NCI-H1436 (cell line): ENCODE measurements at regions not wholly inside any gene's neighbourhood (a gene's known extent, or its start where the extent isn't known, plus 50 kb on each side); places are given as distances from the start of the nearest gene placed in this dataset.

Experiments
- DNase-seq: peaks from one replicate; lab custom pipeline; 2025; lab: John Stamatoyannopoulos, UW

- no peak for DNase-seq
Observed at GRCh38 chr1:208587110-208587509, 342.9 kb upstream of the PLXNA2 start.

GRCh38 chr1:208593306-208594006, 349.3 kb upstream of the PLXNA2 start:
- no peak for DNase-seq

GRCh38 chr1:208595236-208595635, 351.1 kb upstream of the PLXNA2 start:
- DNase-seq, result no peak

GRCh38 chr1:208595745-208596144, 351.6 kb upstream of the PLXNA2 start:
- no peak for DNase-seq

GRCh38 chr1:208597571-208597970, 353.4 kb upstream of the PLXNA2 start:
- DNase-seq, result peak; percentile 63

GRCh38 chr1:208598021-208598420, 353.8 kb upstream of the PLXNA2 start:
- no peak for DNase-seq

GRCh38 chr1:208599063-208599462, 354.9 kb upstream of the PLXNA2 start:
- no peak for DNase-seq

GRCh38 chr1:208600456-208601190, 356.4 kb upstream of the PLXNA2 start:
- DNase-seq, result no peak

- no peak for DNase-seq
Observed at GRCh38 chr1:208601561-208601960, 357.4 kb upstream of the PLXNA2 start.

- no peak for DNase-seq
Observed at GRCh38 chr1:208603721-208604120, 359.5 kb upstream of the PLXNA2 start.

GRCh38 chr1:208604295-208604694, 360.1 kb upstream of the PLXNA2 start:
- no peak for DNase-seq

- DNase-seq, result no peak
Observed at GRCh38 chr1:208606959-208607358, 362.8 kb upstream of the PLXNA2 start.

- DNase-seq, result no peak
Observed at GRCh38 chr1:208607616-208608015, 363.4 kb upstream of the PLXNA2 start.

- DNase-seq, result no peak
Observed at GRCh38 chr1:208614610-208615009, 370.4 kb upstream of the PLXNA2 start.

GRCh38 chr1:208615371-208615770, 371.2 kb upstream of the PLXNA2 start:
- no peak for DNase-seq

GRCh38 chr1:208616776-208617175, 372.6 kb upstream of the PLXNA2 start:
- no peak for DNase-seq

GRCh38 chr1:208628022-208628914, 384.1 kb upstream of the PLXNA2 start:
- peak; percentile 69 for DNase-seq

GRCh38 chr1:208631092-208631491, 386.9 kb upstream of the PLXNA2 start:
- no peak for DNase-seq

GRCh38 chr1:208631506-208631905, 387.3 kb upstream of the PLXNA2 start:
- no peak for DNase-seq

GRCh38 chr1:208634346-208635140, 390.4 kb upstream of the PLXNA2 start:
- DNase-seq, result no peak

GRCh38 chr1:208637181-208637580, 393.0 kb upstream of the PLXNA2 start:
- DNase-seq, result no peak

- no peak for DNase-seq
Observed at GRCh38 chr1:208639382-208639781, 395.2 kb upstream of the PLXNA2 start.
